Pancreas (tissue), 10 donors: ENCODE measurements at regions not wholly inside any gene's neighbourhood (a gene's known extent, or its start where the extent isn't known, plus 50 kb on each side); places are given as distances from the start of the nearest gene placed in this dataset.

Experiments
- ATAC-seq, 4 donors: fragments of 200-7000 bp; cut with Tn5 transposase; one replicate each; pipeline versions ENCODE4 v1.8.0 to v1.9.1; 2020; ENCODE audit warnings: mild to moderate bottlenecking in 4 of 4, moderate library complexity in 4 of 4
- DNase-seq, 6 donors: peaks; one replicate each; pipeline ENCODE4 v3.0.0-alpha.2; 2020
- FAIRE-seq: peaks from 2 replicates; lab custom pipeline; 2012; peaks lifted over from hg19 to GRCh38; lab: Jason Lieb, UNC
- H3K27ac ChIP-seq, 4 donors: fragments of 200-600 bp; sonication (generic); 1 replicate in 3 of 4; 2 replicates in 1 of 4; pipeline versions ENCODE4 v1.5.0 to v1.8.0; 2020
- H3K27me3 ChIP-seq, 4 donors: fragments of 200-600 bp; one replicate each; pipeline ENCODE4 v1.8.0; 2021
- H3K36me3 ChIP-seq, 3 donors: fragments of 200-600 bp; sonication (generic) in 1 of 3; one replicate each; pipeline versions ENCODE4 v1.5.0 to v1.8.0; 2020 to 2021
- H3K4me1 ChIP-seq, 3 donors: fragments of 200-600 bp; one replicate each; pipeline ENCODE4 v1.8.0; 2021
- H3K4me3 ChIP-seq, 4 donors: fragments of 200-600 bp; sonication (generic) in 2 of 4; one replicate each; pipeline versions ENCODE4 v1.5.0 to v1.8.0; 2020 to 2021
- H3K9me3 ChIP-seq, 4 donors: fragments of 200-600 bp; one replicate each; pipeline ENCODE4 v1.8.0; 2021
- CTCF ChIP-seq, 4 donors: fragments of 200-600 bp; sonication (generic) in 3 of 4; IDR thresholded peaks; one replicate each; pipeline versions ENCODE4 v1.5.0 to v1.8.0; 2021; ENCODE audit warnings: antibody characterized with exemption in 4 of 4
- WGBS, 2 donors: extraction: QIAGEN DNeasy Blood & Tissue Kit; methylation state at CpG; one replicate each; pipeline ENCODE4 v1.1.7; 2013; 5-methylcytosine and 5-hydroxymethylcytosine counted together
- intact Hi-C, 3 donors: fragments of 100-400 bp; cut with DNase I; formaldehyde crosslinking; loops; one replicate each; pipeline versions ENCODE4 v1.11.1 to v1.14.2; 2022
- donor health status: healthy with polysubstance abuse.
- donor health status: DM: no; HTN: no; CAD: no; lungs with moderate emphysema.
- donor health status: DM: no; HTN: no; CAD: no.
- donor health status: control.
- donor health status: control.
- donor health status: Bipolar disorder and iron deficiency.
- donor health status: DM: yes; HTN: yes; CAD: no.
- donor health status: DM: no; HTN: no; CAD: no.
- donor health status: DM: no; HTN: no; CAD: no.
- donor health status: DM: yes; HTN: yes; CAD: no.

DNA sequence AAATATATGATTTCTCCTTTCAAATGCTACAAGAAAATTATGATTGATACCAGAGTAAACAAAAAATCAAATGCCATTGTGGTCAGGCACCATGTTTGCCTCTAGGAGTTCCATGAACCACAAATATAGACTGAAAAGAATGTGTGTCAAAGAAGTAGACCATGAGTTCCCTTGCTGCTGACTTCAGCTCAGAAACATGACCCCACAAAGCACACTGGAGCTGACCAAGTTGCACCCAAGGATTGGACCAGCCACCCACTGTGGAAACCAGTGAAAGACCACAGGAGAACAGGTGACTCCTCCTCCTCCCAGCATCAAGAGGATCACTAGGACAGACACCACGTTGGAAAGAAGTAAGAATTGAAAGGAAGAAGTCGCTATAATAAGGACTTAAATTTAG lies 90.8 kb upstream of the TENT5A start:
- 26 to 36% methylated on average over 2 of the region's 2 CpGs for WGBS, 2 donors
- Histone ChIP-seq H3K4me1 (peaks cover 0 to 6% (median 4%) of the 10 kb centered on the region in 3 donors), H3K4me3 (no peak overlapping the region), H3K27ac (no peak overlapping the region), H3K9me3 (no peaks in the 10 kb centered on the region), H3K27me3 (no peaks in the 10 kb centered on the region), H3K36me3 (no peaks in the 10 kb centered on the region)
- FAIRE-seq, result no peak
- no peak for DNase-seq
- intact Hi-C loops, result no loop called here
- TF ChIP-seq CTCF (IDR thresholded peaks at IDR 0.05), result no peak
- no peak for ATAC-seq

- Histone ChIP-seq H3K27ac (no peak overlapping the region), H3K27me3 (no peaks in the 10 kb centered on the region), H3K4me3 (no peak overlapping the region), H3K4me1 (peaks cover 0 to 9% (median 6%) of the 10 kb centered on the region in 3 donors), H3K9me3 (no peaks in the 10 kb centered on the region), H3K36me3 (no peaks in the 10 kb centered on the region)
- FAIRE-seq (no peak), ATAC-seq (peak in 1 of 4 donors; percentile 25), DNase-seq (no peak)
- intact Hi-C loops, result no loop called here
- TF ChIP-seq CTCF (IDR thresholded peaks at IDR 0.05), result no peak
Observed at GRCh38 chr6:81842254-81842653, 89.8 kb upstream of the TENT5A start.

- Histone ChIP-seq H3K9me3 (no peaks in the 10 kb centered on the region), H3K27ac (no peak overlapping the region), H3K4me1 (peaks cover 0 to 9% (median 6%) of the 10 kb centered on the region in 3 donors), H3K27me3 (no peaks in the 10 kb centered on the region), H3K36me3 (no peaks in the 10 kb centered on the region), H3K4me3 (no peak overlapping the region)
- no peak for TF ChIP-seq CTCF (IDR thresholded peaks at IDR 0.05)
- 75 to 96% methylated on average over 1 of the region's 1 CpG for WGBS, 2 donors
- DNase-seq (no peak), ATAC-seq (no peak), FAIRE-seq (no peak)
- intact Hi-C loops, result no loop called here
Observed at GRCh38 chr6:81838724-81839426, 86.4 kb upstream of the TENT5A start.

DNA sequence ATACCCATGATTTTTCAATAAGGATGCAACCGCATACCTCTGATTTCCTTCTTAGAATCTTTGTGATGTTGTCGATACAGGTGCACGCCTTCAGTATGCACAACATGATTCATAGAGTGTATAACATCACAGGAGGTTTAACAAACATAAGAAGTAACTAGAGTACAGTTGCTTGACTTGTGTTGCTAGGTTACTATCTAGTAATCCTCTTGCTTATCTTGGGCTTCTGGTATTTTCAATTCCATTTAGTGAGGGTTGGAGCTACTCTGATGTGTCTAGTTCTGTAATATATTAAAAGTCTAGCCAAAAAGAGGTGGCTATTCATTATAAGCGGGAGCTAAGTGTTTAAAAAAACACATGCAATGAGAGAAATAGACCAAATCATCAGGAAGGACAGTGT lies 85.5 kb upstream of the TENT5A start:
- FAIRE-seq, result peak; percentile 86

More for the DNA sequence above, 85.5 kb upstream of the TENT5A start:
- Histone ChIP-seq H3K27me3 (no peaks in the 10 kb centered on the region), H3K27ac (peak overlapping the region in 1 of 4 donors; percentile 1), H3K9me3 (no peaks in the 10 kb centered on the region), H3K4me3 (no peak overlapping the region), H3K36me3 (no peaks in the 10 kb centered on the region), H3K4me1 (peaks cover 0 to 12% (median 9%) of the 10 kb centered on the region in 3 donors)
- intact Hi-C loops, result no loop called here
- ATAC-seq (peak; percentile 83 to 93 (median 91)), DNase-seq (no peak)
- 38 to 42% methylated on average over 4 of the region's 4 CpGs for WGBS, 2 donors
- TF ChIP-seq CTCF (IDR thresholded peaks at IDR 0.05), result no peak
